SHP77 treated with DMSO at 0.1 percent for 48 hours (cell line): ENCODE measurements at regions not wholly inside any gene's neighbourhood (a gene's known extent, or its start where the extent isn't known, plus 50 kb on each side); places are given as distances from the start of the nearest gene placed in this dataset.

Source experiments
- DNase-seq: peaks from one replicate; lab custom pipeline; 2025; lab: John Stamatoyannopoulos, UW

DNA sequence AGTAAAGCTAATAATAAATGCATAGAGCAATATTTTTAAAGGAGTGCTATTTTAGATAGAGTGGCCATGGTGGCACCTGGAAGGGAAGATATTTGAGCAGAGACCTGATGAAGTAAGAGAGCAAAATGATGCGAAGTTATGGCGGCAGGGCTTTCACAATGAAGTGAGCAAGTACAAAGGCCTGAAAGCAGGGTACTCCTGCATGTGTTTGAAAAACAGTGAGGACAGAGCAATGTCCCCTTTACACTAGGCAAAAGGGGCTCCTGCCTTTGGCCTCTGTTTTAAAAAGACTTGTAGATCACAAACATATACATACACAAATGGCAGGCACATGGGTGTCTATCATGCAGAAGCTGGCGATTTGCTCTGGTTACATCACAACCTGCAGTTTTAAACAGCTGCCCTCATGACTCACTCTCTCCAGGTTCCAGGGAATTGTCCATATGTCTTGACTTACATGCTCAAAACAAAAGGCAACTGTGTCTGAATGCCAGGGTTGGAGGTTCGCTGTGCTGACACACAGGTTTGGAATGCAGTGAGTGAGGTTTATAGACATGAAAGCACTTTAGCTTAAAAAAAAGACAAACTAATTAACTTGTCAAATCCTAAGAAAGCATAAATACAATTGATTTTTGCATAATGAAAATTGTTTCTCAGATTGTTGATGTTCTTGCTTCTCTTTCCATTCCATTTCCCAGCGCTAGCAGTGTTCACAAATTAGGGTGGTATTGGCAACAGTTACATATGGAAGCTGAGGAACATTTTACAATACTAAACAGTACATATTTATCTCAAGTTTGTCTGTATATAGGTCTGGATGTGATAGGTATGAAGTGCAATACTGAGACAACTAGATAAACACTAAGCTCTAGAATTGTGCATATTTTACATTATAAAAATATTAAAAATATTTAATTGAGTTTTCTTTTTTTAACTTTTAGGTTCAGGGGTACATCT is 313.9 kb downstream of the BARHL2 start:
- DNase-seq: no peak

DNA sequence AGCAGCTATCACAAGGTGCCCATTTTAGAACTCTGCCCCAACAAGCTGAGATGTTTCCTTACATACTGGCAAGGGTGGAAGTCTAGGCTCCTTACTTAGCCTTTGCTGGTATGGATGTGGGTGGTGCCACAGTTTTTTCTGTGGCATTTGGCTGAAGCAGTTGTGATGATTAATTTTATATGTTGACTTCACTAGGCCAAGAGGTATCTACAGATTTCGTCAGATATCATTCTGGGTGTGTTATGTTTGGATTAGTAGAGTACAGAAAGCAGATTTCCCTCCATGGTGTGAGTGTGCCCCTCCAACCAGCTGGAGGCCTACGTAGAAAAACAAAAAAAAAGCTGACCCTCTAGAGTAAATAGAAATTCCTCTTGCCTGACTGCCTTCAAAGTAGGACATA is 317.0 kb downstream of the BARHL2 start:
- DNase-seq: no peak

DNA sequence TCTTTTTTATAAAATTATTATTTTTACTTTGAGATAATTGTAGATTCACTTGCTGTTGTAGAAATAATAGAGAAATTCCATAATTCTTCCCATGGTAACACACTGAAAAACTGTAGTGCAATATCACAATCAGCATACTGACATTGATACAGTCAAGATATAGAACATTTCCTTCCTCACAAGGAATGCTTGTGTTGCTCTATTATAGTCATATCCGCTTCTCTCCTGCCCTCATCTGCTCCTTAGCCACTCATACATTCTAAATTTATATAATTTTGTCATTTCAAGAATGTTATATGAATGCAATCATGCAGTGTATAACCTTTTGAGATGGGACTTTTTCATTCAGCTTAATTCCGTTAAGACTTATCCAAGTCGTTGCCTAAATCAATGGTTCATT is 320.2 kb downstream of the BARHL2 start:
- no peak for DNase-seq

DNA sequence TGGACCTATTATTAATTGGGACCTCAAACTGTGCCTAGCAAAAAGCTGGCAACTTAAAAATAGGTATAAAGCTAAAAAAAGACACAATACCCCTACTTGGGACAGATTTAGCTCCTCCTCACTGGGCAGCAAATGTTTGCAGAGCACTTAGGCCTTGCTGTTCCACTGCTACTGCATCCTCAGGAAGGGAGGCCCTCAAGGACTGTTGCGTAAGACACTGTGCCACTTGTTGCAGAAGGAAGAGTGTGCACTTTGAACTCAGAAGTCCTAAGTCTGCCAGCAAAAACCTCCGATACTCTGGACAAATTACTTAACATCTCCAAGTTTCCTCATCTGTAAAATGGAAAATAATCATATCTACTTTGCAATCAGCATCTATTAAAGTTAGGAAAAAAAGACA is 322.9 kb downstream of the BARHL2 start:
- no peak for DNase-seq

DNA sequence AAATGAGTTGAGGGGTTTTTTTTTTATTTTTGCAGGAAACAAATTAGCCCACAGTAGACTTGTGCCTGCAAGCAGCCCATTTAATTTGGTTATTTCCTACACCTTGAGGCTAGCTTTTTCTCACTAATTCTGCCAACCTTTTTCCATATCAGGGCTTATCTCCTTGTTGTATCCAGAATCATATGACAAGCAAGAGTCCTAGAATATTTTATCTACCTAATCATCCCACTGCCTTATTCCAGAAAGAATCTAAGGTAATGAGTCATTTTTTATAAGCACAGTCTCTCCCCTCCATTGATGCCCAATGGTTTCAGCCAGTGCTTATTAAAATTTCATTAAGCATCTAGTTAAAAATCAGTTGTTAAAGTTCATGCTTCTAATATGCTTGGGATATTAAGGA is 324.1 kb downstream of the BARHL2 start:
- no peak for DNase-seq

DNA sequence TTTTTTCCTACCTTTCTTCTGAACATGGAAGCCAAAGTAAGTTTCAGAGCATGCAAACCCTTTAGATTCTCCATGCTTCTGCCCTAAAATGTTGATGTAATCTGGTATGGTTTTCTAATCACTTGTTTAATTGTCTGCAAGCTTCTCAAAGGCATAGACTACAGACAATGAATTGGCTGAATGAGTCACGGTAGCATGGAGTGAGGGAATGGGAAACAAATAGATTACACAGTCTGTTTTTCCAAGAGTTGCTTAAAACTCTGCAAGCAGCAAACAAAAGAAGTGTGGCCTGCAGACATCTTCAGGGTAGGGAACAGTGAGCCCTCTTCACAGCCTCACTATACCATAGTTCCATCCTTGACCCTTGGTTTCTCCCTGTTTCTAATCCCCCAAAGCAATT is 326.0 kb downstream of the BARHL2 start:
- DNase-seq: no peak

DNA sequence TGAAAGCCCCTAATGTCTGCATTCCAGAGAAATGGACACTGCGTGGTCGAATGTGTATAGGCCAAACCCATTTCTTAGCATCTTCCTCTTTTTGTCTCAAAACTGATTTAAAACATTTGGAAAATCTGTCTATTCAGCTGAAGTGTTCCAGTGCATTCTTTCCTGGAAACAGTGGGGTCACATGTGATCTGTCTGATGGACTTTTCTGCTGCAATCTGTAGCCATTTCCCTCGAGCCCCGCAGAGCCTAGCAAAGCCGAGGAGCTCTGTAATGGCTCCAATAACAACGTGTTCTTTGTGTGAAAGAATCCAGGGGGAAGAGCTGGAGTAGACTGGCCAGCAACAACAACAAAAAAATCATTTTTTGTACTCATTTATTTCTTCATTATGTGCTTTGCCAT is 329.3 kb downstream of the BARHL2 start:
- no peak for DNase-seq

DNA sequence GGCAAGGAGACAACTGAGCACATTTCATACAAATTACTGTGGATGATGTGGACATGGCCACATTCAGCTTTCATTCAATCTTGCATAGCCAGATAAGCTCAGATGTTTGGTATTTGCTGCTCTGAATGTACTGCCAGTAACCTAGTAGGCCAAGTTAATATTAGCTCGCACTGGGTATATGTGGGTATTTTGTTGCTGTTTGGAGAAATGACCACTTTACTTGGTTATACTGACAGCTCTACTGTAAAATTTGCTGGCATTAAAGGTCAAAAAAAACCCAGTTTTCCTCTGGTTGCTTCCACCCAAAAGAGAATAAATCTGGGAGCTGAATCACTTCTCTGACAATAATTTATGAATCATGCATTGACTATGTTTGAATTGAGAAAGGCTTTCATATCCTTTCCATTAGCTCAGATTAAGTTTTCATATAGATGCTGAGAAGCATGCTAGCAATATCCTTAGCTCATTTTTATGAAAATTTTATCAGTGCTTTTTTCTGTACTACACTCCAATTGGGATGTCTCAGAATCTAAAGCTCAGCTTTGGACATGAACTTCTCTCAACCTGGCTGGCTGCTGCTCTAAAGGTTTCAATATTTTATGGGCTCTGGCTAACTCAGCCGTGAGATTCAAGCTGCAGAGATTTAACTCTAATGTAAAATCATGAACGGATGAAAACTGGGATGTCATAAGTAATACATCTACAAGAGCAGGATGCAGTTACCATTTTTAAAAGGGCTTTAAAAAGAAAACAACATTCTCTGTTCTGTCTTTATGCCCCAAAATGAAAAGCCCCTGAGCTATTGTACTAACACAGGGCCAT is 330.0 kb downstream of the BARHL2 start:
- DNase-seq: no peak

DNA sequence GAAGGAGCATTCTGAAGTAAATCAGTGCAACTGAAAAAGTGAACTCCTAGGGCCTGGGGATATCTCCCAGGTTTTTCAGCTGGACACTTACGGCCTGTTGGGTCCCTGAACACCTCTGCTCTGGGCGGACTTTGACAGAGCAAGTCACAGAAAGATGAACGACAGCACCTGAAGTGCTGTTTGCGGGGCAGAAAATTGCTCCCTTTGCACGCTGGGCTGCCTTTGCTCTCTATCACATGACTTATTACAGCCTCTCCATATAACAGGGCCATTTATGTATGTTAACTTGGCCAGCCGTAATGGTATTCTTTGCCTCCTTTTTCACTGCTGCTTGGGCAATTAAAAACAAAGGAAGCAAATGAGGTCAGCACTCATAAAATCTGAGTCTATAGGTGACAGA is 332.9 kb downstream of the BARHL2 start:
- DNase-seq: no peak

DNA sequence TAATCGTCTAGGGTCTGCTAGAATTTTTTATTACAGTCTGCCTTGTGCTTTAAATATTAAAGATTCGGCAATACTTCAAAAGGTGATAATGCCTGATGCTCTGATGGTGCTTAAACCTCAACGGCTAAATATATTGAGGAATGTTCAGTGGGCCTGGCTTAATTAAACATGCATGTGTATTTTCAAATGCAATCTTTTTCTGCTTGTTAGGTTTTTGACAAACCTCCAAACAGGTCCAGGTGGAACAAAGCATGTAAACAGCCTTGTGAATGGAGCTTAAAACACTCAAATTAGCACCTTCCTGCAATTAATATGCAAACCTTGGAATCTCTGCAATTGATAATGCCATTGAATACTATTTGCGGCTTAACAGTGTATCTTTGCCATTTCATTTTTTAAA is 334.9 kb downstream of the BARHL2 start:
- DNase-seq: no peak

DNA sequence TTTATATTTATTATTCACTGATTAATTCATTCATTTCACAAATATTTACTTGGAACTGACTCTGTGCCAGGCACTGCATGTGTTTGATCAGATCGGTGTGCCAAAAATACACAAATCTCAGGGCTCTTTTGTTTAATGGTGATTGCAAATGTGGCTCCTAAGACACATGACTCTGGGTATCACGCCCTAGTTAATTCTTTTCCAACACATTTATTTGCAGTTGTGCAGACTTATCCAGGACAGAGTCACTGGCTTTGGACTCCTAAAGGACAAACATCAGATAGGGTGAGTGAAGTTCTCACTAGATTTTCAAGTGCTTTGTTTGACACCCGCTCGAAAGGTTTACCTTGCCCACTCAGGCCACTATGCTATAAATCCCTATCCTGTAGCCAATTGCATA is 335.5 kb downstream of the BARHL2 start:
- DNase-seq: no peak

DNA sequence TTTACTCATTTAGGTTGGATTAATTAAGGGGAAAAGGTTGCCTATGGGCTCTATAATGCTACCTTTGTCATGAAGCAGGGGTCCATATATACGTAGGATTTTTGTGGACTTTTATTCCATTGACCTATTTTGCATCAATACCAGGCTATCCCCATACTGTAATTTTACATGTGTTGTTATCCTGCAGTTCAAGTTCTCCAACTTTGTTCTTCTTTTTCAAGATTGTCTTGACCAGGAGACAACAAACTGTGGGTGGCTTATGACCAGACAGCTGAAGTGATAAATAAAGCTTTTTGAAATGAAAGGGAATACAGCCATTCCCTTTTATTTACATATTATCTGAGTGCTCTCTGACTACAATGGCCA is 345.7 kb downstream of the BARHL2 start:
- DNase-seq: no peak

DNA sequence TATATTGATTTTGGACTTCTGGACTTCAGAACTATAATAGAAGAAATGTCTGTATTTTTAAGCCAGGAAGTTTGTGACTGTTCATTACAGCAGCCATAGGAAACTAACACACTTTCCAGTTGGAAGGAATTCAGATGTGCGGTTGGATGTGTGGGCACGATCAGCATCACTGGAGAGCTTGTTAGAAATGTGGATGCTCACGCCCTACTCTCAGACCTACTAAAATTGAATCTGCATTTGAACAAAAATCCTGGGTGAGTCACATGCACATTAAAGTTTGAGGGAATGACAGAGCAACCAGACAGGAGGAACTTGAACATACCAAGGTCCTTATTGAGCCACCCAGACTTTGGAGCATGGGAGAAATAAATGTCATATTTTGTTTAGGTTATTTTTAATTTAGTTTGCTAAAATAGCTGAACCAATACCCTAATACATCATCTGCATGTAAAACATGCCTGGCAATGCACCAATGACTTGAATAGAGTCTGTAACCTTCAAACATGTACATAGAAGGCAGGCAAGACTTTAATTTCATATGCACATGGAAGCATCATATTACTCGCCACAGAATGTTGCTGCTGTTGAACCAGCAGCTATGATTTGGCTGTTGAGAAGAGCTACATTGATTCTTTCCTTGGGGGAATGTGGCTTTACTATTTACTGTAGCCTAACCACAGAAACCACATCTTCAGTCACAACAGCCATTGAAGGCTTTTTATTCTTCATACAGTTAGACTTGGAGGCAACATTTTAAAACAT is 346.2 kb downstream of the BARHL2 start:
- DNase-seq: no peak

DNA sequence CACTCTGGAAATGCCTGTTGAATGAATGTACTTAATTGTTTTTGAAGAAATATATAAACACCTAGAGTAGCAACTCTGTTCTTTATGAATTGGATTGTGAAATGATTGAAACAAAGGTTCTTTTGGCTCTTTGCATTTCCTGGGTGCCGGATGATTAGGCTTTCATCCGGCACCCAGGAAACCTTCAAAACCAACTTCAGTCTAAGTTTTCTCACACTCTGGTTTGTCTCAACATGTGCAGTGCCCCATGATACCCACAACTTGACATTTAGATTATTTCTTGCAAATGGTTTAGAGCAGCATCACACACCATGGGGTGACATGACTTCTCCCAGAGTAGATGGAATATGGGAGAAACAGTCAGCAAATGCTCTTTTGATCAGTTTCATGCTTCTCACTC is 354.9 kb downstream of the BARHL2 start:
- DNase-seq: no peak

DNA sequence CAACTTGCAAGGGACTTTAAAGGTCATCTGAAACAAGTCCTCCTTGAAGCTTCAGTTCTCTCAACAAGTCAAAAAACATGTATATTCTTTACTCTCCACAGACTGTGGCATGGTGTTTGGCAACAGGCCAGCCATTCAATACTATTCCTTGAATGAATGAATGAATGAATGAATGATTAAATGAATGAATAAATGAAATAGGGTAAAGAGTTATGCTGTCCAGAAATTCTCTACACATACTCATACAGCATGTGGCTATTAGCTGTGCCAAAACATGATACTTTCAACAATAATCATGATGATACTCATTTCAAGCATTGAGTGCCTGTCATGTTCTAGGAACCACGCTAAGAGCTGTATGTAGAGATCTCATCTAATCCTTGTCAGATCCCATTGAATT is 356.1 kb downstream of the BARHL2 start:
- no peak for DNase-seq

DNA sequence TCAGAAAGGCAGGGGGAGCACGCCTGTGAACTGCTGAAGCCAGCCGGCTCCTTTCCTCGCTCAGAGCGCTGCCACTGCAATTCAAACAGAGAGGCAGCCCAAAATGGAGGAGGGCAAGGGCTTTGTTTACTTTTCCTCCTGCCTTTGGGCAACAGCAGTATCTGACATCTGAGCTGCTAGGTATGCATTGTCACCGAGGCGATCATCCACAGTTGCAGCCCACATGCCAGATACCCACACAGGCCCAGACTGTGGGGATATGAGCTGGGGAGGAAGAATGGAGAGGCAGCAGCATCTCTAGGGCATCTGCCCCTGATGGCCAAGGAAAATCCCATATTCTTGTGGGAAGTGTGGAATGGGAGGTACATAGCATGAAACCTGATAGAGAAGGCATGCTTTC is 357.1 kb downstream of the BARHL2 start:
- DNase-seq: no peak

DNA sequence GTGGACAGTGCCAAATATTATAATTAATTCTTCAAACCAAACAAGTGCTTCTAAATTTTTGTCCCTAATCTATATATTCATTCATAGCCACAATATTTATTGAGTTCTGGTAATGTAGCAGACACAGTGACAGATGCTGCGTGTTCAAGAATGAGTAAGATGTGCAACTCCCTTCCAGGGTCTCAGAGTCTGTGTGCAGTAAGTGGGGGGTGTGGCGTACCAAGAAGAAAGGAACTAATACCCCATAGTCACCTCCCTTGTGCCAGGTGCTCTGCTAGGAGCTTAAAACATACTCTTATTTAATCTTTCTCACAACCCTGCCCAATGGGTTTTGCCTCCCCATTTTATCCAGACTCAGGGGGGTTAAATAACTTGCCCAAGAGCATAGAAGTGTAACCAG is 358.7 kb downstream of the BARHL2 start:
- no peak for DNase-seq

DNA sequence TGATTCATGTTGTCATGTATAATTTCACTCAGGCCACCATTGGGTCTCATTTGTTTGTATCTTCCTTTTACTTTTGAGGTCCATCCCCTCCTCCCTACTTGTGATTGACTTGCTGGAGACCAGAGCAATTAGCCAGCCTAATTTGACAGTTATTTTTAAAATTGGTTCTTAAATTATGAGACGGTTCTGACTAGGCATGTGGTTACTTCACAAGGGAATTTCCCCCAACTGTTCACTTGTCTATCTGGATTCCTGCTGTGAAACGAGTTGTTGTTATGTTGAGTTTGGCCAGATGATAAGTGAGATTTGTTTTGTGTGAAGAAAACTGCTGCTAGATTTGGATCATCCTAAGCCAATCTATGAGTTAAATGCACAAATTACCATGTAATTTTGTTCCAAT is 359.1 kb downstream of the BARHL2 start:
- DNase-seq: no peak

DNA sequence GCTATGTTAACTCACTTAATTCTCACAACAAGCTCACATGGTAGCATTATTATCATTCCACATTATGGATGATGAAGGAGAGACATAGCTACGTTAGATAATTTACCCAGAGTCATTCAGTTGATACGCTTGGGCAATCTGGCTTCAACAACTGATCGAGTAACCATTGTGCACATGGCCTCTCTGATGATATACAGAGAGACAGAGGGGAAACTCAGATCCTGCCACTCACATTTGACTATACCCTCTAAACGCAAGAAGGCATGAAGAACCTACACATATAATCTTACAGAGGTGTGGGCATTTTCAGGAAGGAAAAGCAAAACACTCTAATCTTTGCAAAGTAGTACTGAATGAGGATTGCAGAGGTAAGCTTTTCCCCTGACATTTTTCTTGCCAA is 360.1 kb downstream of the BARHL2 start:
- no peak for DNase-seq

DNA sequence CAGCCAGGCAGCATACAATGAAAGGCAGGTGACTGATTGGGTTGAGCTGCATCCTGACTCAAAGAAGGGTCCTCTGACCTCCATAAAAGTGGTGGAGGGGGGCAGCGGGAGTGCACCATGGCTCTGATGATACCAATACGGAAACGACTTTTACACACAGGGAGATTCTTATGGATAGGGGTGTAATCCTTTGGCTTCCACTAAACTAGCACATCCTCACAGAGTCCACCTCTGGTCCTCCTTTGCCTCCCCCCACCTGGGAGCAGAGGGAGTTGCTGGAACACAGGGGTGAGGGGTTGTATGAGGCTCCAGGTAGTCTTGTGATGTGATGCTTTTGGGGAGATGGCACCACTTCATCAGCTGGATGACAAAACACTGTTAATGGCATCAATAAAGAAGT is 361.0 kb downstream of the BARHL2 start:
- DNase-seq: no peak

DNA sequence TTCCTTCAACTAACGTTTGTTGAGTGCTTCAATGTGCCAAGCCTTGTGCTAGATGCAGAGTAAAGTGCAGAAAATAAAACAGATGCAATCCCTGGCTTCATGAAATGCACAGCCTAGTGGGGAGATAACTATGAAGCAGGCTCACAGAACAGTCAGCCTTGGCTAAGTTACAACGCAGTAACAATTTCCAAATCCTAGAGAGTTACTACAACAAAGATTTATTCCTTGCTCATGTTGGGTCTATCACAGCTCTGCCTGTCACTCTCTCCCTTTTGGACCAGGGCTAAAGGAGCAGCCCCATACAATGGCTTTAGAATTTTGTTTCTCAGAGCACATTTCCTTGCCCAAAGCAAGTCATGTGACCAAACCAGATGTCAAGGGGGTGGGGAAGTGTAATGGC is 359.8 kb downstream of the ZNF326 start:
- no peak for DNase-seq

DNA sequence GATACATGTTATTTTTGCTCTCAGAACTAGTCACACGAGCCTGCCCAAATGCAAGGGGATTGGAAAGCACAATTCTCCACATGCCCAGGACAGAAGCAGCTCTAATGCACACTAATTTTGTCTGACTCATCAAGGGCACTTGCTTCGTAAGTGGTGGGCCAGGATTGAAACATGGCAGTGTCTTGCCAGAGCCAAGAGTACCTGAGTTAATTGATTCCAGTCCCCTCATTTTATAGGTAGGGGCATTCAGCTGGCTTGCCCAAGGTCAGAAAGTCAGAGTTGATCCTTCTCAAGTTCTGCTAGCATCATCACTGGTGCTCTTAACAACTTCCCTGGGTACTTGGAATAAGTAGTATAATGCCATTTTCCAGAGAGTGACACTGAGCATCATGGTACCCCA is 356.1 kb downstream of the ZNF326 start:
- no peak for DNase-seq

DNA sequence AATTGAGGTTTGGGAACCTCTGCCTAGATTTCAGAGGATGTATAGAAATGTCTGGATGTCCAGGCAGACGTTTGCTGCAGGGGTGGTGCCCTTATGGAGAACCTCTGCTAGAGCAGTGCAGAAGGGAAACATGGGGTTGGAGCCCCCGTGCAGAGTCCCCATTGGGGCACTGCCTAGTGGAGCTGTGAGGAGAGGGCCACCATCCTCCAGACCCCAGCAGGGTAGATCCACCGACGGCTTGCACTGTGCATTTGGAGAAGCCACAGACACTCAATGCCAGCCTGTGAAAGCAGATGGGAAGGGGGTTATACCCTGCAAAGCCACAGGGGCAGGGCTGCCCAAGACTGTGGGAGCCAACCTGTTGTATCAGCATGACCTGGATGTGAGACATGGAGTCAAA is 354.6 kb downstream of the ZNF326 start:
- no peak for DNase-seq
